ENCODE measurements at regions not wholly inside any gene's neighbourhood (a gene's known extent, or its start where the extent isn't known, plus 50 kb on each side); places are given as distances from the start of the nearest gene placed in this dataset.
"Not testable (repeated sequence)": the region's sequence is repeated elsewhere in the genome, so short reads cannot be mapped to it uniquely, and the experiment has no call there.

- DNase-seq = no peak
- intact Hi-C loops (cut with DNase I) = no loop called here
These were observed 208.3 kb downstream of the TOMM20 start for GRCh38 chr1:234920136-234920842.

- DNase-seq = no peak
- intact Hi-C loops (cut with DNase I) = no loop called here
These were observed 209.5 kb downstream of the TOMM20 start for GRCh38 chr1:234918961-234919761.

GRCh38 chr1:234918181-234918841 is 210.3 kb downstream of the TOMM20 start:
- no peak for DNase-seq
- intact Hi-C loops (cut with DNase I) = no loop called here

GRCh38 chr1:234917495-234918180 is 211.0 kb downstream of the TOMM20 start:
- intact Hi-C loops (cut with DNase I) = no loop called here

GRCh38 chr1:234916840-234917239 is 211.8 kb downstream of the TOMM20 start:
- DNase-seq = no peak
- intact Hi-C loops (cut with DNase I) = no loop called here

More at GRCh38 chr1:234917495-234918180, 211.0 kb downstream of the TOMM20 start:
- no peak for DNase-seq

- intact Hi-C loops (cut with DNase I) = no loop called here
- DNase-seq = no peak
These were observed 212.5 kb downstream of the TOMM20 start for GRCh38 chr1:234915924-234916675.

GRCh38 chr1:234914606-234915290 is 213.9 kb downstream of the TOMM20 start:
- intact Hi-C loops (cut with DNase I) = no loop called here
- DNase-seq = no peak

GRCh38 chr1:234913771-234914170 is 214.9 kb downstream of the TOMM20 start:
- DNase-seq = no peak
- intact Hi-C loops (cut with DNase I) = no loop called here

- intact Hi-C loops (cut with DNase I) = no loop called here
- no peak for DNase-seq
These were observed 215.4 kb downstream of the TOMM20 start for GRCh38 chr1:234913278-234913649.

- intact Hi-C loops (cut with DNase I) = no loop called here
These were observed 215.9 kb downstream of the TOMM20 start for GRCh38 chr1:234912548-234913277.

GRCh38 chr1:234911787-234912186 is 216.8 kb downstream of the TOMM20 start:
- intact Hi-C loops (cut with DNase I) = no loop called here
- DNase-seq = no peak

More at GRCh38 chr1:234912548-234913277, 215.9 kb downstream of the TOMM20 start:
- DNase-seq = no peak

GRCh38 chr1:234911136-234911535 is 217.5 kb downstream of the TOMM20 start:
- DNase-seq; intact Hi-C loops (cut with DNase I): not testable (repeated sequence)

GRCh38 chr1:234909851-234910250 is 218.8 kb downstream of the TOMM20 start:
- intact Hi-C loops (cut with DNase I) = no loop called here
- DNase-seq = no peak

GRCh38 chr1:234909307-234909810 is 219.3 kb downstream of the TOMM20 start:
- DNase-seq = no peak
- intact Hi-C loops (cut with DNase I) = no loop called here

- intact Hi-C loops (cut with DNase I) = no loop called here
- DNase-seq = no peak
These were observed 220.1 kb downstream of the TOMM20 start for GRCh38 chr1:234908571-234908970.

- intact Hi-C loops (cut with DNase I) = no loop called here
- DNase-seq = no peak
These were observed 220.7 kb downstream of the TOMM20 start for GRCh38 chr1:234907940-234908405.
